HFFc6 (cell line): ENCODE measurements at regions not wholly inside any gene's neighbourhood (a gene's known extent, or its start where the extent isn't known, plus 50 kb on each side); places are given as distances from the start of the nearest gene placed in this dataset.
"Not testable (repeated sequence)": the region's sequence is repeated elsewhere in the genome, so short reads cannot be mapped to it uniquely, and the experiment has no call there.

Experiments used
- DNase-seq: peaks from one replicate; pipeline ENCODE4 v3.0.0-alpha.2; 2018
- H3K27ac Mint-ChIP-seq: 2 replicates; pipeline ENCODE4 v1.8.0; 2020; ENCODE audit warnings: mild to moderate bottlenecking, mixed read lengths
- H3K27me3 Mint-ChIP-seq: 2 replicates; pipeline ENCODE4 v1.8.0; 2021; ENCODE audit warnings: mild to moderate bottlenecking, moderate library complexity, mixed read lengths; ENCODE audit not compliant: insufficient read depth
- H3K36me3 Mint-ChIP-seq: 2 replicates; pipeline ENCODE4 v1.8.0; 2021; ENCODE audit warnings: low read depth, mixed read lengths
- H3K4me1 Mint-ChIP-seq: 2 replicates; pipeline ENCODE4 v1.8.0; 2020; ENCODE audit warnings: low read depth, mixed read lengths
- H3K4me3 Mint-ChIP-seq: 2 replicates; pipeline ENCODE4 v1.8.0; 2020; ENCODE audit warnings: mild to moderate bottlenecking, moderate library complexity, mixed read lengths
- H3K9me3 Mint-ChIP-seq: 2 replicates; pipeline ENCODE4 v1.8.0; 2020; ENCODE audit warnings: mild to moderate bottlenecking, mixed read lengths
- CTCF ChIP-seq: fragments of 200-600 bp; sonication (generic); IDR thresholded peaks from 2 replicates; pipeline ENCODE4 v1.5.0; 2021; ENCODE audit warnings: antibody characterized with exemption, mild to moderate bottlenecking

GRCh38 chr5:103706939-103707682, 144.5 kb upstream of the NUDT12 start:
- Mint-ChIP-seq H3K36me3 (no peaks in the 10 kb centered on the region), H3K4me1 (no peaks in the 10 kb centered on the region), H3K27ac (no peak overlapping the region), H3K4me3 (no peak overlapping the region), H3K27me3 (no peaks in the 10 kb centered on the region; the same call in 1 of the 2 replicates), H3K9me3 (peaks cover 13% of the 10 kb centered on the region)
- no peak for DNase-seq
- TF ChIP-seq CTCF = no peak

GRCh38 chr5:103703617-103704016, 141.0 kb upstream of the NUDT12 start:
- no peak for TF ChIP-seq CTCF
- Mint-ChIP-seq H3K27me3 (no peaks in the 10 kb centered on the region), H3K9me3 (peaks cover 8% of the 10 kb centered on the region), H3K4me3 (no peak overlapping the region), H3K36me3 (no peaks in the 10 kb centered on the region), H3K4me1 (no peaks in the 10 kb centered on the region), H3K27ac (no peak overlapping the region)
- no peak for DNase-seq

GRCh38 chr5:103693517-103693916, 130.9 kb upstream of the NUDT12 start:
- no peaks in the 10 kb centered on the region; the same call in none of the 2 replicates for H3K9me3 Mint-ChIP-seq
- no peak for TF ChIP-seq CTCF
- H3K4me1 Mint-ChIP-seq = no peaks in the 10 kb centered on the region
- no peak for DNase-seq
- H3K27me3 Mint-ChIP-seq = no peaks in the 10 kb centered on the region; the same call in 1 of the 2 replicates
- H3K36me3 Mint-ChIP-seq = no peaks in the 10 kb centered on the region
- H3K4me3 Mint-ChIP-seq = no peak overlapping the region
- no peak overlapping the region for H3K27ac Mint-ChIP-seq

- Mint-ChIP-seq H3K4me3 (no peak overlapping the region), H3K27ac (no peak overlapping the region), H3K36me3 (no peaks in the 10 kb centered on the region), H3K4me1 (no peaks in the 10 kb centered on the region), H3K27me3 (no peaks in the 10 kb centered on the region; the same call in 1 of the 2 replicates), H3K9me3 (no peaks in the 10 kb centered on the region; the same call in none of the 2 replicates)
- DNase-seq = no peak
- no peak for TF ChIP-seq CTCF
Observed at GRCh38 chr5:103690676-103691075, 128.1 kb upstream of the NUDT12 start.

- peaks cover 2% of the 10 kb centered on the region; the same call in 1 of the 2 replicates for H3K27me3 Mint-ChIP-seq
- no peak for DNase-seq
- TF ChIP-seq CTCF = no peak
- no peak overlapping the region for H3K4me3 Mint-ChIP-seq
- no peaks in the 10 kb centered on the region for H3K9me3 Mint-ChIP-seq
- H3K36me3 Mint-ChIP-seq = no peaks in the 10 kb centered on the region
- H3K4me1 Mint-ChIP-seq = no peaks in the 10 kb centered on the region
- no peak overlapping the region for H3K27ac Mint-ChIP-seq
Observed at GRCh38 chr5:103679873-103680272, 117.3 kb upstream of the NUDT12 start.

GRCh38 chr5:103676198-103676597, 113.6 kb upstream of the NUDT12 start:
- H3K4me3 Mint-ChIP-seq, DNase-seq, H3K9me3 Mint-ChIP-seq, H3K27me3 Mint-ChIP-seq, H3K27ac Mint-ChIP-seq, H3K4me1 Mint-ChIP-seq, H3K36me3 Mint-ChIP-seq: not testable (repeated sequence)
